GM23338 (cell line): ENCODE measurements at regions not wholly inside any gene's neighbourhood (a gene's known extent, or its start where the extent isn't known, plus 50 kb on each side); places are given as distances from the start of the nearest gene placed in this dataset.
"Not testable (repeated sequence)": the region's sequence is repeated elsewhere in the genome, so short reads cannot be mapped to it uniquely, and the experiment has no call there.

Source experiments
- ATAC-seq: fragments of 200-7000 bp; cut with Tn5 transposase; 3 replicates; pipeline ENCODE4 v1.9.1; 2020
- DNase-seq: peaks from one replicate; pipeline ENCODE4 v3.0.0-alpha.2; 2015; ENCODE audit warnings: low spot score
- H2AFZ ChIP-seq: fragments of 200-600 bp; sonication (generic); 2 replicates; pipeline ENCODE4 v1.8.0; 2016; ENCODE audit warnings: antibody characterized with exemption, mild to moderate bottlenecking, moderate library complexity
- H3F3A ChIP-seq: fragments of 200-600 bp; sonication (generic); replicated peaks from 2 replicates; pipeline ENCODE4 v1.8.0; 2017; ENCODE audit warnings: antibody characterized with exemption, mixed run types, low read depth
- H3K27ac ChIP-seq: fragments of 200-600 bp; sonication (generic); 2 replicates; pipeline ENCODE4 v1.6.1; 2016; ENCODE audit warnings: low read depth
- H3K27me3 ChIP-seq: fragments of 200-600 bp; sonication (generic); 2 replicates; pipeline ENCODE4 v1.8.0; 2016; ENCODE audit warnings: mild to moderate bottlenecking, mixed run types, moderate library complexity; ENCODE audit not compliant: insufficient read depth
- H3K36me3 ChIP-seq: fragments of 200-600 bp; sonication (generic); 2 replicates; pipeline ENCODE4 v1.8.0; 2016; ENCODE audit warnings: mild to moderate bottlenecking; ENCODE audit not compliant: insufficient read depth
- H3K4me1 ChIP-seq: fragments of 200-600 bp; sonication (generic); 2 replicates; pipeline ENCODE4 v1.8.0; 2016; ENCODE audit warnings: mild to moderate bottlenecking, moderate library complexity; ENCODE audit not compliant: insufficient read depth
- H3K4me2 ChIP-seq: fragments of 200-600 bp; sonication (generic); 2 replicates; pipeline ENCODE4 v1.7.1; 2017; ENCODE audit warnings: mixed run types
- H3K4me3 ChIP-seq: fragments of 200-600 bp; sonication (generic); 2 replicates; pipeline ENCODE4 v1.6.1; 2016; ENCODE audit warnings: mixed run types
- H3K79me2 ChIP-seq: fragments of 200-600 bp; sonication (generic); replicated peaks from 2 replicates; pipeline ENCODE4 v1.8.0; 2017; ENCODE audit warnings: mild to moderate bottlenecking; ENCODE audit not compliant: insufficient read depth
- H3K9me2 ChIP-seq: fragments of 200-600 bp; sonication (generic); 2 replicates; pipeline ENCODE4 v1.8.0; 2017; ENCODE audit not compliant: insufficient read depth
- H4K20me1 ChIP-seq: fragments of 200-600 bp; sonication (generic); replicated peaks from 2 replicates; pipeline ENCODE4 v1.8.0; 2017; ENCODE audit warnings: mild to moderate bottlenecking; ENCODE audit not compliant: insufficient read depth
- H3K27ac Mint-ChIP-seq: 2 replicates; pipeline ENCODE4 v1.8.0; 2020; ENCODE audit warnings: inconsistent platforms, mild to moderate bottlenecking, moderate library complexity, mixed read lengths
- H3K27me3 Mint-ChIP-seq: 3 replicates; pipeline ENCODE4 v1.8.0; 2022; ENCODE audit warnings: low read depth, mild to moderate bottlenecking, moderate library complexity, mixed read lengths, inconsistent platforms; ENCODE audit not compliant: insufficient read depth, poor library complexity
- H3K36me3 Mint-ChIP-seq: 3 replicates; pipeline ENCODE4 v1.8.0; 2021; ENCODE audit warnings: low read depth, mild to moderate bottlenecking, inconsistent platforms, moderate library complexity, mixed read lengths
- H3K4me1 Mint-ChIP-seq: 3 replicates; pipeline ENCODE4 v1.8.0; 2020; ENCODE audit warnings: mild to moderate bottlenecking, inconsistent platforms, mixed read lengths
- H3K4me3 Mint-ChIP-seq: 3 replicates; pipeline ENCODE4 v1.8.0; 2021; ENCODE audit warnings: moderate library complexity, mild to moderate bottlenecking, inconsistent platforms, mixed read lengths
- H3K9me3 Mint-ChIP-seq: 3 replicates; pipeline ENCODE4 v1.8.0; 2020; ENCODE audit warnings: moderate library complexity, mild to moderate bottlenecking, inconsistent platforms, mixed read lengths
- CREB1 ChIP-seq: fragments of 250-450 bp; sonication (Bioruptor Pico); IDR thresholded peaks from 2 replicates; pipeline ENCODE4 v1.5.0; 2020; ENCODE audit warnings: low read depth, mild to moderate bottlenecking, moderate library complexity
- CTCF ChIP-seq, 2 experiments: fragments of 200-600 bp in 1 of 2; sonication (generic) in 1 of 2; conservative IDR thresholded peaks; 2 replicates each; pipeline versions ENCODE4 v1.5.1 to v1.6.1; 2016 to 2017; ENCODE audit warnings: antibody characterized with exemption in 2 of 2, low read depth in 2 of 2, mild to moderate bottlenecking in 2 of 2, moderate library complexity in 1 of 2
- EZH2 ChIP-seq: fragments of 200-600 bp; sonication (generic); IDR thresholded peaks from one replicate; pipeline ENCODE4 v1.8.0; 2017; ENCODE audit warnings: antibody characterized with exemption, mild to moderate bottlenecking, low read depth; ENCODE audit not compliant: unreplicated experiment
- EZH2phosphoT487 ChIP-seq: fragments of 200-600 bp; sonication (generic); IDR thresholded peaks from one replicate; pipeline ENCODE4 v1.8.1; 2018; ENCODE audit warnings: antibody characterized with exemption; ENCODE audit not compliant: unreplicated experiment
- JUNB ChIP-seq: IDR thresholded peaks from one replicate; pipeline ENCODE4 v1.6.1; 2016; ENCODE audit warnings: antibody characterized with exemption; ENCODE audit not compliant: unreplicated experiment
- POLR2AphosphoS5 ChIP-seq: IDR thresholded peaks from 2 replicates; pipeline ENCODE4 v1.6.1; 2016; ENCODE audit warnings: antibody characterized with exemption, low read depth
- STAT1 ChIP-seq: IDR thresholded peaks from one replicate; pipeline ENCODE4 v1.6.1; 2016; ENCODE audit warnings: antibody characterized with exemption; ENCODE audit not compliant: unreplicated experiment
- ZNF331 ChIP-seq: fragments of 250-450 bp; sonication (Bioruptor Pico); IDR thresholded peaks from 2 replicates; pipeline ENCODE4 v1.5.0; 2020; ENCODE audit warnings: low read depth, mild to moderate bottlenecking, moderate library complexity
- TF ChIP-seq, protein P1 (sequence below): IDR thresholded peaks from 2 replicates; pipeline ENCODE4 v1.6.1; 2016; ENCODE audit warnings: antibody characterized with exemption

DNA sequence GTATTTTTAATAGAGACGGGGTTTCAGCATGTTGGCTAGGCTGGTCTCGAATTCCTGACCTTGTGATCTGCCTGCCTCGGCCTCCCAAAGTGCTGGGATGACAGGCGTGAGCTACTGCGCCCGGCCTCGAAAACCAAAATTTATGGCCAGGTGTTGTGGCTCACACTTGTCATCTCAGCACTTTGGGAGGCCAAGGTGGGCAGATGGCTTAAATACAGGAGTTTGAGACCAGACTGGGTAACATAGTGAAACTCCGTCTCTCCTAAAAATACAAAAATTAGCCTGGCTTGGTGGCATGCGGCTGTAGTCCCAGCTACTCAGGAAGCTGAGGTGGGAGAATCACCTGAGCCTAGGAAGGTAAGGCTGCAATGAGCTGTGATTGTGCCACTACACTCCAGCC lies 80.1 kb downstream of the HAUS1 start:
- H3K9me2 ChIP-seq, H3K27me3 Mint-ChIP-seq, H3K36me3 Mint-ChIP-seq, H3K4me3 ChIP-seq, H3K4me3 Mint-ChIP-seq, H2AFZ ChIP-seq, H3K27me3 ChIP-seq, H3F3A ChIP-seq, DNase-seq, H3K9me3 Mint-ChIP-seq, H3K36me3 ChIP-seq: not testable (repeated sequence)
- peaks cover 25% of the 10 kb centered on the region for H3K4me1 Mint-ChIP-seq
- ATAC-seq: peak; percentile 38; the same call in 1 of the 3 replicates
- Histone ChIP-seq H3K79me2 (peaks cover 99% of the 10 kb centered on the region), H4K20me1 (peaks cover 19% of the 10 kb centered on the region), H3K4me1 (peaks cover 33% of the 10 kb centered on the region), H3K27ac (peak overlapping the region; percentile 70), H3K4me2 (peak overlapping the region; percentile 42)
- H3K27ac Mint-ChIP-seq: 0 out of 2 replicates have a peak overlapping the region, but pooled peaks have one; percentile 54

DNA sequence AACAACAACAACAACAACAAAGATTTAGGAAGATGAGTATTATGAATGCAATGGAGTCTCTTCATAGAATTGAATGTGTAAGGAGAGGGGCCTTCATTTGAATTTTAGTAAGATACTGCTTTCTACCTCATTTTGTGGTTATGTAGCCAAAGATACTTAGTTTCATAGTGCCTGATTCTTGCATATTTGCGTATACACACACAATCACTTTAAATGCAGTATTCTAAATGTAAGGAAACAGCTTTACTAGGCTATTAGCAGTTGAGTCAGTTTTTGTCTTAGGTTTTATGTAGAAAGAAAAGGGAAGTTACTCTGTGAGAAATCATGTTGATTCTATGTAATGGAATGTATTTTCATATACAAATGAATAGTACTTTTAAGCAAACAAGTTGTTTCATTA lies 80.5 kb downstream of the HAUS1 start:
- Mint-ChIP-seq H3K27me3 (peaks cover 2% of the 10 kb centered on the region), H3K9me3 (no peaks in the 10 kb centered on the region), H3K36me3 (no peaks in the 10 kb centered on the region), H3K27ac (peak overlapping the region; percentile 54; the same call in 1 of the 2 replicates), H3K4me3 (no peak overlapping the region), H3K4me1 (peaks cover 25% of the 10 kb centered on the region)
- H3K27me3 ChIP-seq: no peaks in the 10 kb centered on the region
- no peak overlapping the region for H2AFZ ChIP-seq
- peaks cover 33% of the 10 kb centered on the region for H3K4me1 ChIP-seq
- ATAC-seq: no peak
- no peak for TF ChIP-seq CTCF (conservative IDR thresholded peaks at IDR 0.05; ENCODE audit: low read depth in 2 of 2)
- TF ChIP-seq EZH2: no peak
- TF ChIP-seq EZH2phosphoT487: no peak
- no peak for TF ChIP-seq STAT1
- TF ChIP-seq JUNB: no peak
- TF ChIP-seq, protein P1, sequence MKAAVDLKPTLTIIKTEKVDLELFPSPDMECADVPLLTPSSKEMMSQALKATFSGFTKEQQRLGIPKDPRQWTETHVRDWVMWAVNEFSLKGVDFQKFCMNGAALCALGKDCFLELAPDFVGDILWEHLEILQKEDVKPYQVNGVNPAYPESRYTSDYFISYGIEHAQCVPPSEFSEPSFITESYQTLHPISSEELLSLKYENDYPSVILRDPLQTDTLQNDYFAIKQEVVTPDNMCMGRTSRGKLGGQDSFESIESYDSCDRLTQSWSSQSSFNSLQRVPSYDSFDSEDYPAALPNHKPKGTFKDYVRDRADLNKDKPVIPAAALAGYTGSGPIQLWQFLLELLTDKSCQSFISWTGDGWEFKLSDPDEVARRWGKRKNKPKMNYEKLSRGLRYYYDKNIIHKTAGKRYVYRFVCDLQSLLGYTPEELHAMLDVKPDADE: no peak
- no peak for TF ChIP-seq ZNF331 (CRISPR knock-in tag)
- TF ChIP-seq CREB1: no peak
- TF ChIP-seq POLR2AphosphoS5: no peak
- H4K20me1 ChIP-seq: peaks cover 19% of the 10 kb centered on the region
- H3K79me2 ChIP-seq: peaks cover 99% of the 10 kb centered on the region
- H3K36me3 ChIP-seq: no peaks in the 10 kb centered on the region
- peak overlapping the region; percentile 70; the same call in 1 of the 2 replicates for H3K27ac ChIP-seq
- H3K4me3 ChIP-seq: no peak overlapping the region; the same call in 1 of the 2 replicates
- DNase-seq: no peak
- no peaks in the 10 kb centered on the region for H3F3A ChIP-seq
- no peaks in the 10 kb centered on the region for H3K9me2 ChIP-seq
- peak overlapping the region; percentile 42 for H3K4me2 ChIP-seq
